SKM-1 treated with dmso at 0.1 percent for 144 hours (cell line): ENCODE measurements at regions not wholly inside any gene's neighbourhood (a gene's known extent, or its start where the extent isn't known, plus 50 kb on each side); places are given as distances from the start of the nearest gene placed in this dataset.
"Not testable (repeated sequence)": the region's sequence is repeated elsewhere in the genome, so short reads cannot be mapped to it uniquely, and the experiment has no call there.

ENCODE experiments used
- DNase-seq: peaks from one replicate; lab custom pipeline; 2025; ENCODE audit not compliant: unreplicated experiment; lab: John Stamatoyannopoulos, UW

GRCh38 chr3:88000853-88001252, 58.0 kb downstream of the CGGBP1 start:
- DNase-seq: no peak

GRCh38 chr3:87997966-87998365, 60.8 kb downstream of the CGGBP1 start:
- DNase-seq: peak; percentile 56

GRCh38 chr3:87997298-87997697, 61.5 kb downstream of the CGGBP1 start:
- peak; percentile 55 for DNase-seq

- no peak for DNase-seq
Observed at GRCh38 chr3:87996882-87997281, 61.9 kb downstream of the CGGBP1 start.

GRCh38 chr3:87993566-87993965, 65.2 kb downstream of the CGGBP1 start:
- no peak for DNase-seq

GRCh38 chr3:87987952-87988351, 70.9 kb downstream of the CGGBP1 start:
- DNase-seq: no peak

GRCh38 chr3:87982421-87982820, 76.4 kb downstream of the CGGBP1 start:
- DNase-seq: no peak

GRCh38 chr3:87979527-87979926, 79.3 kb downstream of the CGGBP1 start:
- no peak for DNase-seq

GRCh38 chr3:87977765-87978164, 81.0 kb downstream of the CGGBP1 start:
- no peak for DNase-seq

GRCh38 chr3:87975716-87976115, 83.1 kb downstream of the CGGBP1 start:
- no peak for DNase-seq

- no peak for DNase-seq
Observed at GRCh38 chr3:87973906-87974305, 84.9 kb downstream of the CGGBP1 start.

- DNase-seq: no peak
Observed at GRCh38 chr3:87969620-87970019, 89.2 kb downstream of the CGGBP1 start.

GRCh38 chr3:87968668-87969067, 90.1 kb downstream of the CGGBP1 start:
- no peak for DNase-seq

- DNase-seq: no peak
Observed at GRCh38 chr3:87958289-87958688, 100.5 kb downstream of the CGGBP1 start.

GRCh38 chr3:87957575-87957974, 101.2 kb downstream of the CGGBP1 start:
- DNase-seq: no peak

- no peak for DNase-seq
Observed at GRCh38 chr3:87949879-87950208, 109.0 kb downstream of the CGGBP1 start.

- no peak for DNase-seq
Observed at GRCh38 chr3:87949189-87949878, 109.5 kb downstream of the CGGBP1 start.

GRCh38 chr3:87946007-87946406, 112.8 kb downstream of the CGGBP1 start:
- DNase-seq: not testable (repeated sequence)

- not testable (repeated sequence) for DNase-seq
Observed at GRCh38 chr3:87942256-87942655, 116.5 kb downstream of the CGGBP1 start.

- no peak for DNase-seq
Observed at GRCh38 chr3:87924485-87924884, 134.3 kb downstream of the CGGBP1 start.

GRCh38 chr3:87920549-87920948, 138.3 kb downstream of the CGGBP1 start:
- no peak for DNase-seq

GRCh38 chr3:87901141-87901540, 157.7 kb downstream of the CGGBP1 start:
- no peak for DNase-seq

- no peak for DNase-seq
Observed at GRCh38 chr3:87900061-87900460, 158.7 kb downstream of the CGGBP1 start.
